Neural cell (in vitro differentiated cells): ENCODE measurements at regions not wholly inside any gene's neighbourhood (a gene's known extent, or its start where the extent isn't known, plus 50 kb on each side); places are given as distances from the start of the nearest gene placed in this dataset.

ENCODE experiments used
- H2AFZ ChIP-seq: fragments of 200-600, 300-800 bp; sonication (generic), shearing (Covaris generic); 2 replicates; pipeline ENCODE4 v1.6.0; 2014; ENCODE audit warnings: low read depth, mild to moderate bottlenecking, antibody characterized with exemption, low read length, moderate library complexity
- H3F3A ChIP-seq: fragments of 200-600 bp; shearing (Covaris generic); 2 replicates; pipeline ENCODE4 v1.6.1; 2016; ENCODE audit warnings: mild to moderate bottlenecking, moderate library complexity, mixed read lengths, antibody characterized with exemption, low read length; ENCODE audit not compliant: insufficient read depth, poor library complexity, severe bottlenecking
- H3K27ac ChIP-seq: fragments of 200-600, 300-800 bp; sonication (generic), shearing (Covaris generic); 2 replicates; pipeline ENCODE4 v1.5.1; 2014; ENCODE audit warnings: mild to moderate bottlenecking, low read length, moderate library complexity
- H3K27me3 ChIP-seq: fragments of 300-800, 200-600 bp; sonication (generic), shearing (Covaris generic); 2 replicates; pipeline ENCODE4 v1.6.0; 2014; ENCODE audit warnings: mild to moderate bottlenecking, low read depth, low read length, moderate library complexity; ENCODE audit not compliant: insufficient read depth
- H3K36me3 ChIP-seq: fragments of 300-800, 200-600 bp; sonication (generic), shearing (Covaris generic); 2 replicates; pipeline ENCODE4 v1.5.1; 2014; ENCODE audit warnings: mild to moderate bottlenecking, antibody characterized with exemption, low read length, moderate library complexity; ENCODE audit not compliant: insufficient read depth
- H3K4me2 ChIP-seq: fragments of 300-800, 200-600 bp; sonication (generic), shearing (Covaris generic); 2 replicates; pipeline ENCODE4 v1.6.0; 2014; ENCODE audit warnings: mild to moderate bottlenecking, low read length
- H3K4me3 ChIP-seq: fragments of 300-800, 200-600 bp; sonication (generic), shearing (Covaris generic); 2 replicates; pipeline ENCODE4 v1.5.1; 2014; ENCODE audit warnings: mild to moderate bottlenecking, low read length, moderate library complexity
- H3K79me2 ChIP-seq: fragments of 200-600 bp; shearing (Covaris generic); replicated peaks from 2 replicates; pipeline ENCODE4 v1.6.0; 2014; ENCODE audit warnings: mild to moderate bottlenecking, low read length, moderate library complexity; ENCODE audit not compliant: insufficient read depth
- H3K9ac ChIP-seq: fragments of 300-800, 200-600 bp; sonication (generic), shearing (Covaris generic); 2 replicates; pipeline ENCODE4 v1.6.1; 2016; ENCODE audit warnings: mild to moderate bottlenecking, low read length, mixed read lengths
- H3K9me2 ChIP-seq: fragments of 200-600 bp; shearing (Covaris generic); 2 replicates; pipeline ENCODE4 v1.6.1; 2016; ENCODE audit warnings: mild to moderate bottlenecking, low read length, mixed read lengths; ENCODE audit not compliant: insufficient read depth
- H3K9me3 ChIP-seq: fragments of 200-600, 300-800 bp; sonication (generic), shearing (Covaris generic); 2 replicates; pipeline ENCODE4 v1.6.1; 2016; ENCODE audit warnings: mild to moderate bottlenecking, mixed run types, low read length, moderate library complexity, mixed read lengths
- H4K20me1 ChIP-seq: fragments of 200-600 bp; shearing (Covaris generic); 2 replicates; pipeline ENCODE4 v1.6.1; 2016; ENCODE audit warnings: mild to moderate bottlenecking, mixed run types; ENCODE audit not compliant: insufficient read depth
- CTCF ChIP-seq: fragments of 450-650 bp; IDR thresholded peaks from 2 replicates; pipeline ENCODE4 v1.5.1; 2014; ENCODE audit warnings: antibody characterized with exemption, mild to moderate bottlenecking, moderate library complexity; ENCODE audit not compliant: poor library complexity, severe bottlenecking
- EP300 ChIP-seq: fragments of 450-650 bp; conservative IDR thresholded peaks from 2 replicates; pipeline ENCODE4 v1.6.1; 2014; ENCODE audit warnings: antibody characterized with exemption, mild to moderate bottlenecking, moderate library complexity; ENCODE audit not compliant: poor library complexity, severe bottlenecking
- EZH2 ChIP-seq: fragments of 200-600, 300-800 bp; shearing (Covaris generic), sonication (generic); IDR thresholded peaks from 2 replicates; pipeline ENCODE4 v1.6.1; 2014; ENCODE audit warnings: antibody characterized with exemption, low read length, borderline replicate concordance, mild to moderate bottlenecking; ENCODE audit not compliant: insufficient read depth, poor library complexity, severe bottlenecking
- MXI1 ChIP-seq: fragments of 450-650 bp; conservative IDR thresholded peaks from 2 replicates; pipeline ENCODE4 v1.6.1; 2014; ENCODE audit warnings: antibody characterized with exemption, mild to moderate bottlenecking; ENCODE audit not compliant: poor library complexity, severe bottlenecking
- POLR2AphosphoS5 ChIP-seq: IDR thresholded peaks from 2 replicates; pipeline ENCODE4 v1.6.1; 2012
- RAD21 ChIP-seq: fragments of 450-650 bp; conservative IDR thresholded peaks from 2 replicates; pipeline ENCODE4 v1.6.1; 2014; ENCODE audit warnings: antibody characterized with exemption, mild to moderate bottlenecking, moderate library complexity
- REST ChIP-seq: IDR thresholded peaks from 2 replicates; pipeline ENCODE4 v1.6.1; 2012; ENCODE audit warnings: borderline replicate concordance
- SMC3 ChIP-seq: fragments of 450-650 bp; conservative IDR thresholded peaks from 2 replicates; pipeline ENCODE4 v1.6.1; 2014; ENCODE audit warnings: antibody characterized with exemption, mild to moderate bottlenecking, moderate library complexity; ENCODE audit not compliant: poor library complexity
- TAF1 ChIP-seq: IDR thresholded peaks from 2 replicates; pipeline ENCODE4 v1.6.1; 2012; ENCODE audit warnings: low read depth

GRCh38 chr9:13807118-13807517 lies 506.8 kb downstream of the NFIB start:
- no peaks in the 10 kb centered on the region for H3K9me3 ChIP-seq
- no peak overlapping the region for H2AFZ ChIP-seq
- H3K4me3 ChIP-seq = no peak overlapping the region
- H3K4me2 ChIP-seq = no peak overlapping the region
- TF ChIP-seq RAD21 (no peak), EP300 (no peak), MXI1 (no peak), REST (no peak), TAF1 (no peak), POLR2AphosphoS5 (no peak), EZH2 (no peak)
- H3K79me2 ChIP-seq = no peaks in the 10 kb centered on the region
- no peaks in the 10 kb centered on the region for H3K36me3 ChIP-seq
- no peaks in the 10 kb centered on the region for H3K9me2 ChIP-seq
- H3K27ac ChIP-seq = no peak overlapping the region
- H3F3A ChIP-seq = no peaks in the 10 kb centered on the region
- no peaks in the 10 kb centered on the region for H4K20me1 ChIP-seq
- H3K9ac ChIP-seq = no peak overlapping the region
- no peaks in the 10 kb centered on the region for H3K27me3 ChIP-seq

- Histone ChIP-seq H4K20me1 (no peaks in the 10 kb centered on the region), H3K9me2 (no peaks in the 10 kb centered on the region), H3F3A (no peaks in the 10 kb centered on the region), H3K27ac (no peak overlapping the region), H3K4me3 (no peak overlapping the region), H3K9ac (no peak overlapping the region), H3K36me3 (no peaks in the 10 kb centered on the region), H3K9me3 (no peaks in the 10 kb centered on the region), H3K79me2 (no peaks in the 10 kb centered on the region), H2AFZ (no peak overlapping the region), H3K27me3 (no peaks in the 10 kb centered on the region), H3K4me2 (no peak overlapping the region)
- TF ChIP-seq CTCF (no peak), EZH2 (no peak), SMC3 (no peak), POLR2AphosphoS5 (no peak), RAD21 (no peak), TAF1 (no peak), REST (no peak), MXI1 (no peak), EP300 (no peak)
Observed at GRCh38 chr9:13806714-13807113, 507.2 kb downstream of the NFIB start.
